ENCODE measurements at regions not wholly inside any gene's neighbourhood (a gene's known extent, or its start where the extent isn't known, plus 50 kb on each side); places are given as distances from the start of the nearest gene placed in this dataset.

DNA sequence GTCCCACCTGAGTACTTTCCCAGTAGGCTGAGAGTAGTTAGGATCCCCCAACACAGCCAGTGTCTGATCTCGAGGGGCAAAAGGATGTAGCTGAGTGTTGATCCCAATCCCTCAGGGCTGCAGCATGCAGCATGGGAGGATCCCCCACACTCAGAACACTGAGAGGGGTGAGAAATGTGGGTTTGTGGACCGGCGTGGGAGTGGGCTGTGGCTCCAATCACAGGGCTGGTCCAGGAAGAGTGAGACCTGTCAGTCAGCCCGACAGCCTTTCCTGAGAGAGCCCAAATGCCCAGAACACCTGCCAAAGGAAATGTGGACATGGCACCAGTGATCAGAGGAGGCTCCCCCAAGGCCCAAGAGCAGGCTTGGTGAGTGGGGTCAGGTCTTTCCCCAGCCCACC lies 228.3 kb upstream of the MGAT4C start:
- TF ChIP-seq, protein P1, sequence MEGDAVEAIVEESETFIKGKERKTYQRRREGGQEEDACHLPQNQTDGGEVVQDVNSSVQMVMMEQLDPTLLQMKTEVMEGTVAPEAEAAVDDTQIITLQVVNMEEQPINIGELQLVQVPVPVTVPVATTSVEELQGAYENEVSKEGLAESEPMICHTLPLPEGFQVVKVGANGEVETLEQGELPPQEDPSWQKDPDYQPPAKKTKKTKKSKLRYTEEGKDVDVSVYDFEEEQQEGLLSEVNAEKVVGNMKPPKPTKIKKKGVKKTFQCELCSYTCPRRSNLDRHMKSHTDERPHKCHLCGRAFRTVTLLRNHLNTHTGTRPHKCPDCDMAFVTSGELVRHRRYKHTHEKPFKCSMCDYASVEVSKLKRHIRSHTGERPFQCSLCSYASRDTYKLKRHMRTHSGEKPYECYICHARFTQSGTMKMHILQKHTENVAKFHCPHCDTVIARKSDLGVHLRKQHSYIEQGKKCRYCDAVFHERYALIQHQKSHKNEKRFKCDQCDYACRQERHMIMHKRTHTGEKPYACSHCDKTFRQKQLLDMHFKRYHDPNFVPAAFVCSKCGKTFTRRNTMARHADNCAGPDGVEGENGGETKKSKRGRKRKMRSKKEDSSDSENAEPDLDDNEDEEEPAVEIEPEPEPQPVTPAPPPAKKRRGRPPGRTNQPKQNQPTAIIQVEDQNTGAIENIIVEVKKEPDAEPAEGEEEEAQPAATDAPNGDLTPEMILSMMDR (IDR thresholded peaks at IDR 0.05 in 8 of 11, conservative IDR thresholded peaks at IDR 0.05 in 3 of 11) = no peak
- TF ChIP-seq POLR2A (IDR thresholded peaks at IDR 0.05) (no peak), POLR2AphosphoS5 (IDR thresholded peaks at IDR 0.05) (no peak)
